Spleen (tissue), 7 donors: ENCODE measurements at regions not wholly inside any gene's neighbourhood (a gene's known extent, or its start where the extent isn't known, plus 50 kb on each side); places are given as distances from the start of the nearest gene placed in this dataset.

ENCODE experiments used
- POLR2A ChIP-seq, 3 donors: fragments of 450-650 bp; IDR thresholded peaks; one replicate each; pipeline ENCODE4 v1.5.1; 2017; ENCODE audit warnings: antibody characterized with exemption in 3 of 3, mild to moderate bottlenecking in 1 of 3
- TF ChIP-seq, protein P1 (sequence below), 11 experiments: fragments of 200-600 bp in 7 of 11; fragments of 450-650 bp in 4 of 11; sonication (generic) in 4 of 11; IDR thresholded peaks in 8 of 11; conservative IDR thresholded peaks in 3 of 11; 1 replicate in 7 of 11; 2 replicates in 4 of 11; pipeline versions ENCODE4 v1.4.0 to v1.8.0; 2016 to 2021; ENCODE audit warnings: antibody characterized with exemption in 11 of 11, inconsistent platforms in 4 of 11, mild to moderate bottlenecking in 1 of 11
- donor health status: DM: no; HTN: no; CAD: no; lungs with moderate emphysema.
- donor health status: DM: no; HTN: no; CAD: no.
- donor health status: DM: no; HTN: no; CAD: no.

- TF ChIP-seq, protein P1, sequence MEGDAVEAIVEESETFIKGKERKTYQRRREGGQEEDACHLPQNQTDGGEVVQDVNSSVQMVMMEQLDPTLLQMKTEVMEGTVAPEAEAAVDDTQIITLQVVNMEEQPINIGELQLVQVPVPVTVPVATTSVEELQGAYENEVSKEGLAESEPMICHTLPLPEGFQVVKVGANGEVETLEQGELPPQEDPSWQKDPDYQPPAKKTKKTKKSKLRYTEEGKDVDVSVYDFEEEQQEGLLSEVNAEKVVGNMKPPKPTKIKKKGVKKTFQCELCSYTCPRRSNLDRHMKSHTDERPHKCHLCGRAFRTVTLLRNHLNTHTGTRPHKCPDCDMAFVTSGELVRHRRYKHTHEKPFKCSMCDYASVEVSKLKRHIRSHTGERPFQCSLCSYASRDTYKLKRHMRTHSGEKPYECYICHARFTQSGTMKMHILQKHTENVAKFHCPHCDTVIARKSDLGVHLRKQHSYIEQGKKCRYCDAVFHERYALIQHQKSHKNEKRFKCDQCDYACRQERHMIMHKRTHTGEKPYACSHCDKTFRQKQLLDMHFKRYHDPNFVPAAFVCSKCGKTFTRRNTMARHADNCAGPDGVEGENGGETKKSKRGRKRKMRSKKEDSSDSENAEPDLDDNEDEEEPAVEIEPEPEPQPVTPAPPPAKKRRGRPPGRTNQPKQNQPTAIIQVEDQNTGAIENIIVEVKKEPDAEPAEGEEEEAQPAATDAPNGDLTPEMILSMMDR (IDR thresholded peaks at IDR 0.05 in 8 of 11, conservative IDR thresholded peaks at IDR 0.05 in 3 of 11), result no peak
- no peak for TF ChIP-seq POLR2A (IDR thresholded peaks at IDR 0.05)
Measured at GRCh38 chr17:14923981-14924380, 341.1 kb downstream of the PMP22 start.
